Astrocyte (in vitro differentiated cells and primary cell): ENCODE measurements at regions not wholly inside any gene's neighbourhood (a gene's known extent, or its start where the extent isn't known, plus 50 kb on each side); places are given as distances from the start of the nearest gene placed in this dataset.

Experiments
- DNase-seq: peaks from one replicate; pipeline ENCODE4 v3.0.0-alpha.2; 2010; ENCODE audit warnings: low read depth
- FAIRE-seq: peaks from 2 replicates; lab custom pipeline; 2011; peaks lifted over from hg19 to GRCh38; lab: Jason Lieb, UNC
- H2AFZ ChIP-seq: 2 replicates; pipeline ENCODE4 v1.6.0; 2012; ENCODE audit warnings: low read depth, low read length, inconsistent platforms
- H3K27ac ChIP-seq: 2 replicates; pipeline ENCODE4 v1.5.1; 2011; ENCODE audit warnings: low read depth, low read length, inconsistent platforms
- H3K27me3 ChIP-seq: 2 replicates; pipeline ENCODE4 v1.6.0; 2011; ENCODE audit warnings: low read length, inconsistent platforms; ENCODE audit not compliant: insufficient read depth
- H3K36me3 ChIP-seq: 2 replicates; pipeline ENCODE4 v1.5.1; 2011; ENCODE audit warnings: low read length, inconsistent platforms; ENCODE audit not compliant: insufficient read depth
- H3K4me1 ChIP-seq: 2 replicates; pipeline ENCODE4 v1.5.1; 2011; ENCODE audit warnings: low read length, inconsistent platforms; ENCODE audit not compliant: insufficient read depth
- H3K4me2 ChIP-seq: 2 replicates; pipeline ENCODE4 v1.6.0; 2012; ENCODE audit warnings: low read length, inconsistent platforms
- H3K4me3 ChIP-seq: 2 replicates; pipeline ENCODE4 v1.5.1; 2011; ENCODE audit warnings: low read depth, mild to moderate bottlenecking, low read length, inconsistent platforms; ENCODE audit not compliant: insufficient read depth
- H3K79me2 ChIP-seq: 2 replicates; pipeline ENCODE4 v1.6.0; 2012; ENCODE audit warnings: mild to moderate bottlenecking, low read length, inconsistent platforms; ENCODE audit not compliant: insufficient read depth
- H3K9ac ChIP-seq: 2 replicates; pipeline ENCODE4 v1.6.0; 2012; ENCODE audit warnings: mild to moderate bottlenecking, low read length, inconsistent platforms
- H3K9me3 ChIP-seq: 2 replicates; pipeline ENCODE4 v1.5.1; 2012; ENCODE audit warnings: low read depth, mild to moderate bottlenecking, low read length, inconsistent platforms; ENCODE audit not compliant: insufficient read depth
- H4K20me1 ChIP-seq: 2 replicates; pipeline ENCODE4 v1.6.0; 2012; ENCODE audit warnings: low read length, inconsistent platforms; ENCODE audit not compliant: insufficient read depth
- H3K27ac Mint-ChIP-seq: one replicate; pipeline ENCODE4 v1.8.0; 2021; ENCODE audit warnings: mild to moderate bottlenecking, mixed read lengths; ENCODE audit not compliant: unreplicated experiment
- H3K27me3 Mint-ChIP-seq: one replicate; pipeline ENCODE4 v1.8.0; 2021; ENCODE audit warnings: low read depth, mixed read lengths; ENCODE audit not compliant: unreplicated experiment
- H3K36me3 Mint-ChIP-seq: one replicate; pipeline ENCODE4 v1.8.0; 2021; ENCODE audit warnings: low read depth, mixed read lengths; ENCODE audit not compliant: unreplicated experiment
- H3K4me1 Mint-ChIP-seq: one replicate; pipeline ENCODE4 v1.8.0; 2021; ENCODE audit warnings: low read depth, mixed read lengths; ENCODE audit not compliant: unreplicated experiment
- H3K4me3 Mint-ChIP-seq: one replicate; pipeline ENCODE4 v1.8.0; 2021; ENCODE audit warnings: mild to moderate bottlenecking, moderate library complexity, mixed read lengths; ENCODE audit not compliant: unreplicated experiment
- H3K9me3 Mint-ChIP-seq: one replicate; pipeline ENCODE4 v1.8.0; 2021; ENCODE audit warnings: mild to moderate bottlenecking, mixed read lengths; ENCODE audit not compliant: unreplicated experiment
- EZH2 ChIP-seq: IDR thresholded peaks from 2 replicates; pipeline ENCODE4 v1.6.1; 2012; ENCODE audit warnings: mild to moderate bottlenecking, low read length, inconsistent platforms; ENCODE audit not compliant: insufficient read depth
- TF ChIP-seq, protein P1 (sequence below): IDR thresholded peaks from 2 replicates; pipeline ENCODE4 v1.5.1; 2011; ENCODE audit warnings: low read depth, mild to moderate bottlenecking, inconsistent platforms, low read length, moderate library complexity; ENCODE audit not compliant: insufficient read depth

DNA sequence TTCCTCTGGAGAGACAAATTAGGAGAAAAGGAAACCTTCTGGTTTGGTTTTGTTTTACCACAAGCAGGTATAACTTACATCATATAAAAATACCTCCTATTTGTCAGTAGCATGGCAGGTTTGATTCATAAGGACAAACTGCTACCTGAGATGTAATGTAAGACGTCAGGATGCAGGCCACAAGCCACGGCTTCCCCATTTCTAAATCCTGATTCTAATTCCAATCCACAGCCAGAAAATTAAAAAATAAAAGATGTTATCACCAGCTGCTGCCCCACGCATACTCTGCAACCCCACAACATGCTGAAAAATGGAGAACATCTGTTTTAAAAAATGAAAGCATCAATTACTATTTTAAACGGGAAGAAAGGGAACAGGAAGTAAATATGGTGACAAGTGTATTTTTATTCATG, 197.6 kb downstream of the BCL11A start:
- DNase-seq = no peak
- Mint-ChIP-seq H3K9me3 (peaks cover 2% of the 10 kb centered on the region), H3K4me3 (no peak overlapping the region), H3K27me3 (peaks cover 18% of the 10 kb centered on the region), H3K27ac (no peak overlapping the region), H3K4me1 (no peaks in the 10 kb centered on the region), H3K36me3 (no peaks in the 10 kb centered on the region)
- Histone ChIP-seq H3K36me3 (no peaks in the 10 kb centered on the region), H3K4me1 (no peaks in the 10 kb centered on the region), H3K4me3 (no peak overlapping the region), H3K27ac (no peak overlapping the region), H4K20me1 (no peaks in the 10 kb centered on the region), H2AFZ (no peak overlapping the region), H3K79me2 (no peaks in the 10 kb centered on the region), H3K27me3 (no peaks in the 10 kb centered on the region), H3K9ac (no peak overlapping the region), H3K4me2 (no peak overlapping the region), H3K9me3 (no peaks in the 10 kb centered on the region)
- no peak for TF ChIP-seq EZH2
- TF ChIP-seq, protein P1, sequence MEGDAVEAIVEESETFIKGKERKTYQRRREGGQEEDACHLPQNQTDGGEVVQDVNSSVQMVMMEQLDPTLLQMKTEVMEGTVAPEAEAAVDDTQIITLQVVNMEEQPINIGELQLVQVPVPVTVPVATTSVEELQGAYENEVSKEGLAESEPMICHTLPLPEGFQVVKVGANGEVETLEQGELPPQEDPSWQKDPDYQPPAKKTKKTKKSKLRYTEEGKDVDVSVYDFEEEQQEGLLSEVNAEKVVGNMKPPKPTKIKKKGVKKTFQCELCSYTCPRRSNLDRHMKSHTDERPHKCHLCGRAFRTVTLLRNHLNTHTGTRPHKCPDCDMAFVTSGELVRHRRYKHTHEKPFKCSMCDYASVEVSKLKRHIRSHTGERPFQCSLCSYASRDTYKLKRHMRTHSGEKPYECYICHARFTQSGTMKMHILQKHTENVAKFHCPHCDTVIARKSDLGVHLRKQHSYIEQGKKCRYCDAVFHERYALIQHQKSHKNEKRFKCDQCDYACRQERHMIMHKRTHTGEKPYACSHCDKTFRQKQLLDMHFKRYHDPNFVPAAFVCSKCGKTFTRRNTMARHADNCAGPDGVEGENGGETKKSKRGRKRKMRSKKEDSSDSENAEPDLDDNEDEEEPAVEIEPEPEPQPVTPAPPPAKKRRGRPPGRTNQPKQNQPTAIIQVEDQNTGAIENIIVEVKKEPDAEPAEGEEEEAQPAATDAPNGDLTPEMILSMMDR = no peak
- FAIRE-seq = no peak

DNA sequence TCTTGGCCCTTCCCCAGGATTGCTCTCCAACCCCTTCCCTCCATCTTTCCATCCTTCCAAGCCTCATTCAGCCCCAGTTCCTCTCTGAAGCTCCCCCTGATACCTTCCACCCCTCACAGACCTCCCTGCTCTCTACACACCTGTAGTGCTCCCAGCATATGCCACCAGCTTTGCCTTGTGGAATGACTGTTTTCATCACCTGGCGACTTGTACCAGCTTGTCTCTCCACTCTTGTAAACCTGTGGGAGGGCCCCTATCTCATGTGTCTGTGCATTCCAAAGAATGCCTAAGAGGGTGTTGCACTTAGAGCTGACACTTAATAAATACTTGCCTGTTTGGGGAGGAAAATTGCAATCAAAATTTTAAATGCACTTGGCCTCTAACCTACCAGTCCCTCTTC, 198.7 kb downstream of the BCL11A start:
- FAIRE-seq (no peak), DNase-seq (no peak)
- H3K9ac ChIP-seq = no peak overlapping the region
- Mint-ChIP-seq H3K36me3 (no peaks in the 10 kb centered on the region), H3K27me3 (peaks cover 15% of the 10 kb centered on the region), H3K27ac (no peak overlapping the region), H3K9me3 (peaks cover 2% of the 10 kb centered on the region), H3K4me1 (no peaks in the 10 kb centered on the region), H3K4me3 (no peak overlapping the region)
- no peaks in the 10 kb centered on the region for H3K4me1 ChIP-seq
- no peaks in the 10 kb centered on the region for H3K36me3 ChIP-seq
- H3K79me2 ChIP-seq = no peaks in the 10 kb centered on the region
- no peaks in the 10 kb centered on the region for H3K9me3 ChIP-seq
- H3K4me3 ChIP-seq = no peak overlapping the region
- no peaks in the 10 kb centered on the region for H3K27me3 ChIP-seq
- H3K4me2 ChIP-seq = no peak overlapping the region
- TF ChIP-seq EZH2 = no peak
- TF ChIP-seq, protein P1 = no peak
- no peak overlapping the region for H3K27ac ChIP-seq
- H4K20me1 ChIP-seq = no peaks in the 10 kb centered on the region
- H2AFZ ChIP-seq = no peak overlapping the region

DNA sequence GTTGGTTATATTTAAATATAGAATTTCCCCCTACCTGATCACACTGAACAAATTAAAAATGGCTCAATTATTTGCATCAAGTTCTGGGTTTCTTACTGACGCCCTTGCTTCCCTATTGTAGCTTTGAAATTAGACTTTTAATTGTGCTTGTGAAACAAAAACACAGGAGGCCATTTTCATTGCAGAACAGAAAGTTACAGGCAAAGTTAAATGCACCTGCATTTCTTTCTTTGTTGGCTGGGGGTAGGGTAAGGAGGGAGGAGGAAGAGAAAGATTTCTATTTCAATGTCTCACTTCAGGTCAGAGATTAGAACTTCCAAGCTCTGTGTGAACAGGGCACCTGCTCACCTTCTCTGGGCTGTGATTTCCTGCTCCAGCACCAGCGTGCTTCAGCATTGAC, 199.6 kb downstream of the BCL11A start:
- no peak overlapping the region for H3K27ac ChIP-seq
- no peak overlapping the region for H3K27ac Mint-ChIP-seq
- FAIRE-seq = no peak

More for the DNA sequence above, 199.6 kb downstream of the BCL11A start:
- no peak for TF ChIP-seq EZH2
- TF ChIP-seq, protein P1 = no peak
- Mint-ChIP-seq H3K27me3 (peaks cover 12% of the 10 kb centered on the region), H3K9me3 (peaks cover 2% of the 10 kb centered on the region), H3K4me1 (no peaks in the 10 kb centered on the region), H3K4me3 (no peak overlapping the region), H3K36me3 (no peaks in the 10 kb centered on the region)
- no peak overlapping the region for H2AFZ ChIP-seq
- no peaks in the 10 kb centered on the region for H3K36me3 ChIP-seq
- H3K4me3 ChIP-seq = no peak overlapping the region
- no peaks in the 10 kb centered on the region for H3K27me3 ChIP-seq
- no peaks in the 10 kb centered on the region for H3K9me3 ChIP-seq
- H3K9ac ChIP-seq = no peak overlapping the region
- no peak for DNase-seq
- H4K20me1 ChIP-seq = no peaks in the 10 kb centered on the region
- no peaks in the 10 kb centered on the region for H3K79me2 ChIP-seq
- H3K4me2 ChIP-seq = no peak overlapping the region
- no peaks in the 10 kb centered on the region for H3K4me1 ChIP-seq
